ENCODE measurements at regions not wholly inside any gene's neighbourhood (a gene's known extent, or its start where the extent isn't known, plus 50 kb on each side); places are given as distances from the start of the nearest gene placed in this dataset.

DNA sequence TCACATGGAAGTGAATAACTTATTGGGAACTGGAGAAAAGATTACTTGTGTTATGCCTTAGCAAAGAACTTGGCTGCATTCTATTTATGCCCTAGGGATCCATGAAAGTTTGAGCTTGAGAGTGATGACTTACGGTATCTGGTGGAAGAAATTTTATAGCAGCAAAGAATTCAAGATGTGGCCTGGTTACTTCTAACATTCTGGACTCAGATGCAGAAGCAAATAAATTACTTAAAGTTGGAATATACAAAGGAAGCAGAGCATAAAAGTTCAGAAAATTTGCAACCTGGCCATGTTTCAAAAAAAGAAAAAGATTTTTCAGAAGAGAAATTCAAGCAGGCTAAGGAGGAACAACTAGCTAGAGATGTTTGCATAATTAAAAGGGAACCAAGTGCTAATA lies 252.3 kb upstream of the WDFY3 start:
- TF ChIP-seq POLR2A (IDR thresholded peaks at IDR 0.05) (no peak), CTCF (IDR thresholded peaks at IDR 0.05 in 4 of 5, conservative IDR thresholded peaks at IDR 0.05 in 1 of 5) (no peak)
